ENCODE measurements at regions not wholly inside any gene's neighbourhood (a gene's known extent, or its start where the extent isn't known, plus 50 kb on each side); places are given as distances from the start of the nearest gene placed in this dataset.

DNA sequence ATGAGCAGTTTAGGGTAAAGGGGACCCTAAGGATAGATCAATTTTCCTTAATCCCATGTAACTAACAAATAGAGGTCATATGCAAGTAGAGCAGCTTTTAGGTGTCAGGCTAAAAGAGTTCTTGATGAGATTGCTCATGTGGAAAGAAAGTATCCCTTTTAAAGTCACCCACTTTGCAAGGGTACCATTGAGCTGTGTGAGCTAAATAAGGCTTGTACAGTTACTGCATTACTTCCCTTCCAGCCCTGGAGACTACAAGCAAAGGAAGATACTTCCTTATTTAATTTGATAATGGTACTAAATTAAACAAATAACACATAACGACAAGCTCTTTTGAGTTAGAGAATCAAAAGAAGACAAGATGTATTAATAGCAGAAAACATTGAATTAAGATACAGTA, 191.7 kb downstream of the TMX1 start:
- DNase-seq (ENCODE audit: low read depth) = no peak
- in situ Hi-C loops (cut with HindIII; ENCODE audit: low pct_unique_long_range_greater_than_20kb, low sequenced_read_pairs) = no loop called here

DNA sequence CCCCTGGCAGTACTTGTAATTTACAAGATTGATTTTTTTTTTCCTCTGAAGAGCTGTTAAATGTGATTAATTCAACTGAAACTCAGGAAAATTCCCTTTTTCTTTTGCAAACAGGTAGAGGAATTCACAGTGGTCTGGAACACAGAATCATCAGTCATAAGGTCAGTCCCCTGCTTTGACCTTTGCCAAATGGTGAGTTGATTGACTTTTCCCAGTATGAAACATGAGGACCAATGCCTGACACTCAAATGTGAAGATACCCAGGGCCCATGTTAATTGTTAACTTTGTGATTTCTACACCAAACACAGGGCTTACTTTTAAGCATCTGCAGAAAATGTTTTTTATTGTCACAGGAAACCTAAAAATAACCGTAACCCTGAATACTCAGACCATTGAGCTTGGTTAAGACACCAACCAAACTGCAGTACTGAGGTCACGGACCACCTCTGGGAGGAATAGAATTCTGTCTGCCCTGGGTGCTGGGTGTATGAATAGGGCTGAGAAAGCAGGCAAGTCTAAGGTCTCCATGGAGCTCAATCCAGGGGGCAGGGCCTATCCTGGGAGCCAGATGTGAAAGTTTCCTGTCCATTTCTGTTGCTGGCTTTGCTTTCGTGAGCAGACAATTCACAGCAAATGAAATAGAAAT, 192.4 kb downstream of the TMX1 start:
- in situ Hi-C loops (cut with HindIII; ENCODE audit: low pct_unique_long_range_greater_than_20kb, low sequenced_read_pairs) = no loop called here
- DNase-seq (ENCODE audit: low read depth) = no peak

DNA sequence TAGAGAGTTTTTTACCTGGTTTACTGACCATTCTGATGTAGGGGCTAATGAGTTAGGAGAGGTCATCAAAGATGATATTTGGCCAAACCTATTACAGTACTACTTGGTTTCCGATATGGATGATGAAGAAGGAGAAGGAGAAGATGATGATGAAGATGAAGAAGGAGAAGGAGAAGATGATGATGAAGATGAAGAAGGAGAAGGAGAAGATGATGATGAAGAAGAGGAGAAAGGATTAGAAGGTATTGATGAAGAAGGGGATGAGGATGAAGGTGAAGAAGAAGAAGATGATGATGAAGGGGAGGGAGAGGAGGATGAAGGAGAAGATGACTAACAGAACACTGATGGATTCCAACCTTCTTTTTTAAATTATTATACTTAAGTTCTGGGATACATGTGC, 196.6 kb downstream of the TMX1 start:
- in situ Hi-C loops (cut with HindIII; ENCODE audit: low pct_unique_long_range_greater_than_20kb, low sequenced_read_pairs) = no loop called here
- DNase-seq (ENCODE audit: low read depth) = no peak

GRCh38 chr14:51439896-51440295, 199.8 kb downstream of the TMX1 start:
- in situ Hi-C loops (cut with HindIII; ENCODE audit: low pct_unique_long_range_greater_than_20kb, low sequenced_read_pairs) = no loop called here
- no peak for DNase-seq (ENCODE audit: low read depth)

DNA sequence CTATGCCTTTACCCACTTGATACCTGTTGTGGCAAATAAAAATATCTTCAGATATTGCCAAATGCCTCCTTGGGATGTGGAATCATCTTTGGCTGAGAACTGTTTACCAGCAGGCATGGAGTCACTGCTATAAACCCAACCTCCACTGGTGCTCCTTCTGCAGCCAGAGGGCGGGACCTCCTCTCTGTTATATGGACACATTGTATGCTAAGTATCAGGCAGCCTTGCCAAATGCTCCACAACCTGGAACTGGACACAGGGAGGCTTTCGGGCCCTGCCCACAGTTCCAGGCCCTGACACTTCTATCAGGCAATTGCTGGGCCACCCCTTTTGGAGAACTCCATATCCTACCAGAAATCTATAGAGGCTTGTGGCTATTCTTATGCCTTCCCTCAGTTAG, 201.0 kb downstream of the TMX1 start:
- in situ Hi-C loops (cut with HindIII; ENCODE audit: low pct_unique_long_range_greater_than_20kb, low sequenced_read_pairs) = no loop called here
- no peak for DNase-seq (ENCODE audit: low read depth)

DNA sequence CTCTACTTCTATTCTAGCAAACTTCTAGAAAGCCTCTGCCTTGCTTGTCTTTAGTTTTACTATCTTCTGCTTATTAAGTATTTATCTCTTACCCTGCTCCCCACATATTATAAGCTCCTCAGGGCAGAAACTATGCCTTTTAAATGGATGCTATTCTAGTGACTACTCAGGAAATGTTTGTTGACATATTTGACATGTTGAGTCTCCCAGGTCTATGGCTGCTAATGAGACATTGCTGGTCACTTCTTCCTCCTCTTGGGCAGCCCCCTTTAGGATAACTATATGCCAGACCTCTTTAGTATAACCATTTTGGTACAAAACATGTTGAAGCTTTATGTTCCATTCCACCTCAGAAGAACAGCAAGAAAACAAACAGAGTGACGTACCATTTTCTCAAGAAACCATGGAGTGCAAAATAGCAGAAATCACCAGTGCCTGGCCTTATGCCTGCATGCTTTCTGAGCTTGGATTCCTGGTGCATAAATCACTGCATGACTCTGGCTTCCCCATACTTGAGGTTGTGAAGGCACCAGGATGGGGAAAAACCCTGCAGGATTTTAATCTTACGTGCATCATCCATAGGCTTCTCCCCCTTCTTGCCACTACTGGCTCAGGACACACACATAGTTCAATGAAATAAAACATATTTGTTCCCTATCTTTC, 202.6 kb downstream of the TMX1 start:
- in situ Hi-C loops (cut with HindIII; ENCODE audit: low pct_unique_long_range_greater_than_20kb, low sequenced_read_pairs) = no loop called here

GRCh38 chr14:51443195-51444018, 203.4 kb downstream of the TMX1 start:
- no peak for DNase-seq (ENCODE audit: low read depth)
- in situ Hi-C loops (cut with HindIII; ENCODE audit: low pct_unique_long_range_greater_than_20kb, low sequenced_read_pairs) = no loop called here

More for the DNA sequence above, 202.6 kb downstream of the TMX1 start:
- DNase-seq (ENCODE audit: low read depth) = peak; percentile 67

- in situ Hi-C loops (cut with HindIII; ENCODE audit: low pct_unique_long_range_greater_than_20kb, low sequenced_read_pairs) = no loop called here
- no peak for DNase-seq (ENCODE audit: low read depth)
Observed at GRCh38 chr14:51444353-51445000, 204.4 kb downstream of the TMX1 start.

GRCh38 chr14:51445001-51445390, 204.9 kb downstream of the TMX1 start:
- in situ Hi-C loops (cut with HindIII; ENCODE audit: low pct_unique_long_range_greater_than_20kb, low sequenced_read_pairs) = no loop called here

GRCh38 chr14:51446771-51447170, 204.9 kb upstream of the FRMD6 start:
- no peak for DNase-seq (ENCODE audit: low read depth)
- in situ Hi-C loops (cut with HindIII; ENCODE audit: low pct_unique_long_range_greater_than_20kb, low sequenced_read_pairs) = no loop called here

More at GRCh38 chr14:51445001-51445390, 204.9 kb downstream of the TMX1 start:
- DNase-seq (ENCODE audit: low read depth) = no peak

- DNase-seq (ENCODE audit: low read depth) = no peak
- in situ Hi-C loops (cut with HindIII; ENCODE audit: low pct_unique_long_range_greater_than_20kb, low sequenced_read_pairs) = no loop called here
Observed at GRCh38 chr14:51447411-51447810, 204.3 kb upstream of the FRMD6 start.

GRCh38 chr14:51448831-51449670, 202.7 kb upstream of the FRMD6 start:
- in situ Hi-C loops (cut with HindIII; ENCODE audit: low pct_unique_long_range_greater_than_20kb, low sequenced_read_pairs) = no loop called here
- DNase-seq (ENCODE audit: low read depth) = peak; percentile 28

- DNase-seq (ENCODE audit: low read depth) = no peak
- in situ Hi-C loops (cut with HindIII; ENCODE audit: low pct_unique_long_range_greater_than_20kb, low sequenced_read_pairs) = no loop called here
Observed at GRCh38 chr14:51449681-51450080, 202.0 kb upstream of the FRMD6 start.

DNA sequence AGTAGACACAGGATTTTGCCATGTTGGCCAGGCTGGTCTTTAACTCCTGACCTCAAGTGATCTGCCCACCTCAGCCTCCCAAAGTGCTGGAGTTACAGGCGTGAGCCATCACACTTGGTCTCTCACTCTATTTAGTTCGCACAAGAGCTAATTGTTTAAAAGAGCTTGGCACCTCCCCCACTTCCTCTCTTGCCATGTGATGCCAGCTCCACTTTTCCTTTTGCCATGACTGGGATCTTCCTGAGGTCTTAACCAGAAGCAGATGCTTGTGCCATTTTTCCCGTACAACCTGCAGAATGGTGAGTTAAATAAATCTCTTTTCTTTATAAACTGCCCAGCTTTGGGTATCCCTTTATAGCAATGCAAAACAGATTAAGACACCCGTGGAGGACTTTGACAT, 200.1 kb upstream of the FRMD6 start:
- DNase-seq (ENCODE audit: low read depth) = no peak
- in situ Hi-C loops (cut with HindIII; ENCODE audit: low pct_unique_long_range_greater_than_20kb, low sequenced_read_pairs) = no loop called here

GRCh38 chr14:51453869-51454268, 197.8 kb upstream of the FRMD6 start:
- in situ Hi-C loops (cut with HindIII; ENCODE audit: low pct_unique_long_range_greater_than_20kb, low sequenced_read_pairs) = no loop called here
- no peak for DNase-seq (ENCODE audit: low read depth)

DNA sequence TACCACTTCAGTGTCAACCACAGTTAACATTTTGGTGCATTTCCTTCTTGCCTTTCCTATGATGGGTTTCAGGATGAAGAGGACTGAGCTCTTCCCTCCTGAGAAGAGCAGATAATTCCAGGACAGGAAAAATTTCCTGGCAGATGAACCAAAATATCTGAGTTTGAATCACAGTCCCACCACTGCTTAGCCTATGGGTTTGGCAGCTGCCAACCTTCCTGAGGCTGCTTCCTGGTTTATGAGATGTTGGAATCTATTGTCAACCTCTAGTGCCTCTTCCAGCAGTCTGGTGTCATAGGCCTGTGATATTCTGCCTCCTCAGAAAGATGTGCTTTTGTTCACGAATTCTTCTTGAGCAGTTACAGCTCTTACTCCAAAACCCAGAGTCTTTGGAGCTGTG, 197.4 kb upstream of the FRMD6 start:
- in situ Hi-C loops (cut with HindIII; ENCODE audit: low pct_unique_long_range_greater_than_20kb, low sequenced_read_pairs) = no loop called here

GRCh38 chr14:51455041-51455835, 196.5 kb upstream of the FRMD6 start:
- in situ Hi-C loops (cut with HindIII; ENCODE audit: low pct_unique_long_range_greater_than_20kb, low sequenced_read_pairs) = no loop called here
- no peak for DNase-seq (ENCODE audit: low read depth)

More for the DNA sequence above, 197.4 kb upstream of the FRMD6 start:
- DNase-seq (ENCODE audit: low read depth) = no peak

All from Caki2 (cell line).